ENCODE measurements at regions not wholly inside any gene's neighbourhood (a gene's known extent, or its start where the extent isn't known, plus 50 kb on each side); places are given as distances from the start of the nearest gene placed in this dataset.

- no TSS peak for BruUV-seq (replicated peaks)
- intact Hi-C loops (cut with micrococcal nuclease; ENCODE audit: unreplicated experiment), result no loop called here
- Histone ChIP-seq H3K27ac (ENCODE audit: low read length) (no peak overlapping the region), H3K27me3 (ENCODE audit: control insufficient read depth, insufficient read depth, low read length) (no peaks in the 10 kb centered on the region), H3K4me1 (ENCODE audit: control insufficient read depth, insufficient read depth, low read length) (no peaks in the 10 kb centered on the region), H3K9me3 (ENCODE audit: control insufficient read depth, insufficient read depth, low read depth, low read length) (no peaks in the 10 kb centered on the region), H3K4me3 (ENCODE audit: low read depth in 2 of 2, low read length in 2 of 2) (no peak overlapping the region), H3K36me3 (ENCODE audit: control insufficient read depth, insufficient read depth, low read length) (no peaks in the 10 kb centered on the region)
- TF ChIP-seq TCF7L2 (IDR thresholded peaks at IDR 0.05; ENCODE audit: low read depth, low read length) (no peak), REST (IDR thresholded peaks at IDR 0.05; ENCODE audit: insufficient read depth in 1 of 2, low read depth in 2 of 2, low read length in 1 of 2) (no peak), POLR2AphosphoS5 (IDR thresholded peaks at IDR 0.05; ENCODE audit: low read depth, low read length) (no peak), SIN3A (IDR thresholded peaks at IDR 0.05; ENCODE audit: borderline replicate concordance, insufficient read depth, low read depth, low read length) (no peak)
- TF ChIP-seq, protein P1, sequence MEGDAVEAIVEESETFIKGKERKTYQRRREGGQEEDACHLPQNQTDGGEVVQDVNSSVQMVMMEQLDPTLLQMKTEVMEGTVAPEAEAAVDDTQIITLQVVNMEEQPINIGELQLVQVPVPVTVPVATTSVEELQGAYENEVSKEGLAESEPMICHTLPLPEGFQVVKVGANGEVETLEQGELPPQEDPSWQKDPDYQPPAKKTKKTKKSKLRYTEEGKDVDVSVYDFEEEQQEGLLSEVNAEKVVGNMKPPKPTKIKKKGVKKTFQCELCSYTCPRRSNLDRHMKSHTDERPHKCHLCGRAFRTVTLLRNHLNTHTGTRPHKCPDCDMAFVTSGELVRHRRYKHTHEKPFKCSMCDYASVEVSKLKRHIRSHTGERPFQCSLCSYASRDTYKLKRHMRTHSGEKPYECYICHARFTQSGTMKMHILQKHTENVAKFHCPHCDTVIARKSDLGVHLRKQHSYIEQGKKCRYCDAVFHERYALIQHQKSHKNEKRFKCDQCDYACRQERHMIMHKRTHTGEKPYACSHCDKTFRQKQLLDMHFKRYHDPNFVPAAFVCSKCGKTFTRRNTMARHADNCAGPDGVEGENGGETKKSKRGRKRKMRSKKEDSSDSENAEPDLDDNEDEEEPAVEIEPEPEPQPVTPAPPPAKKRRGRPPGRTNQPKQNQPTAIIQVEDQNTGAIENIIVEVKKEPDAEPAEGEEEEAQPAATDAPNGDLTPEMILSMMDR (IDR thresholded peaks at IDR 0.05), result no peak
- ChIA-PET POLR2A (no interaction called here), CTCF (no interaction called here)
- ATAC-seq (no peak), DNase-seq (ENCODE audit: low read depth, low spot score) (no peak)
- in situ Hi-C loops (cut with HindIII; ENCODE audit: low pct_unique_long_range_greater_than_20kb, low sequenced_read_pairs), result no loop called here
Observed at GRCh38 chr6:10250655-10251220, 164.1 kb downstream of the TFAP2A start.

- in situ Hi-C loops (cut with HindIII; ENCODE audit: low pct_unique_long_range_greater_than_20kb, low sequenced_read_pairs) (no loop called here), intact Hi-C loops (cut with micrococcal nuclease; ENCODE audit: unreplicated experiment) (no loop called here)
- ChIA-PET POLR2A (no interaction called here), CTCF (no interaction called here)
- ATAC-seq (no peak), DNase-seq (ENCODE audit: low read depth, low spot score) (no peak)
- no peak overlapping the region for H3K27ac ChIP-seq (ENCODE audit: low read length)
- no peaks in the 10 kb centered on the region for H3K4me1 ChIP-seq (ENCODE audit: control insufficient read depth, insufficient read depth, low read length)
- no peaks in the 10 kb centered on the region for H3K36me3 ChIP-seq (ENCODE audit: control insufficient read depth, insufficient read depth, low read length)
- no peaks in the 10 kb centered on the region for H3K27me3 ChIP-seq (ENCODE audit: control insufficient read depth, insufficient read depth, low read length)
- no TSS peak for BruUV-seq (replicated peaks)
- H3K9me3 ChIP-seq (ENCODE audit: control insufficient read depth, insufficient read depth, low read depth, low read length), result no peaks in the 10 kb centered on the region
- no peak overlapping the region for H3K4me3 ChIP-seq (ENCODE audit: low read depth in 2 of 2, low read length in 2 of 2)
- TF ChIP-seq, protein P1 (IDR thresholded peaks at IDR 0.05), result peak; percentile 36; the same call in 1 of the 2 replicates
- no peak for TF ChIP-seq POLR2AphosphoS5 (IDR thresholded peaks at IDR 0.05; ENCODE audit: low read depth, low read length)
Observed at GRCh38 chr6:10248378-10248843, 166.5 kb downstream of the TFAP2A start.

Measured in Panc1 (cell line).